LNCaP clone FGC (cell line): ENCODE measurements at regions not wholly inside any gene's neighbourhood (a gene's known extent, or its start where the extent isn't known, plus 50 kb on each side); places are given as distances from the start of the nearest gene placed in this dataset.

Source experiments
- DNase-seq: peaks from one replicate; pipeline ENCODE4 v3.0.0-alpha.2; 2011; ENCODE audit warnings: low read depth
- H3K4me3 ChIP-seq: 2 replicates; pipeline ENCODE4 v1.5.1; 2011; ENCODE audit warnings: mild to moderate bottlenecking, low read depth, low read length, control low read depth
- TF ChIP-seq, protein P1 (sequence below): IDR thresholded peaks from 2 replicates; pipeline ENCODE4 v1.5.1; 2012; ENCODE audit warnings: mild to moderate bottlenecking; ENCODE audit not compliant: control insufficient read depth, insufficient read depth; ENCODE audit errors: extremely low read depth

DNA sequence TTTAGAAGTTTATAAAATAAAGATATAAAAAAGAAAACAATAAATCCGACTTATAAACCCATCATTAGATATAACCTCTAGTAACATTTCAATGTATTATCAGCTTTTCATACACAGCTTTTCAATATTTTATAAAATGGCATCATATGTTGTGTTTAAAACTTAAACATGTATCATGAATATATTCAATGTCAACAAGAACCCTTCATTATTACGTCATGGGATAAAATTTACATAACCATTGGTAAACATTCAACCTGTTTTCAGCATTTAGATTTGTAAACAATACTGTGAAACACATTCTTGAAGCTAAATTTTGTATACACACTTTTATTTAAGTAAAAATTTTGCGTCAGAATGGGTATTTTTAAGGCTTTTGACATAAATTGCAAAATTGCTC lies 153.4 kb upstream of the SOX14 start:
- TF ChIP-seq, protein P1, sequence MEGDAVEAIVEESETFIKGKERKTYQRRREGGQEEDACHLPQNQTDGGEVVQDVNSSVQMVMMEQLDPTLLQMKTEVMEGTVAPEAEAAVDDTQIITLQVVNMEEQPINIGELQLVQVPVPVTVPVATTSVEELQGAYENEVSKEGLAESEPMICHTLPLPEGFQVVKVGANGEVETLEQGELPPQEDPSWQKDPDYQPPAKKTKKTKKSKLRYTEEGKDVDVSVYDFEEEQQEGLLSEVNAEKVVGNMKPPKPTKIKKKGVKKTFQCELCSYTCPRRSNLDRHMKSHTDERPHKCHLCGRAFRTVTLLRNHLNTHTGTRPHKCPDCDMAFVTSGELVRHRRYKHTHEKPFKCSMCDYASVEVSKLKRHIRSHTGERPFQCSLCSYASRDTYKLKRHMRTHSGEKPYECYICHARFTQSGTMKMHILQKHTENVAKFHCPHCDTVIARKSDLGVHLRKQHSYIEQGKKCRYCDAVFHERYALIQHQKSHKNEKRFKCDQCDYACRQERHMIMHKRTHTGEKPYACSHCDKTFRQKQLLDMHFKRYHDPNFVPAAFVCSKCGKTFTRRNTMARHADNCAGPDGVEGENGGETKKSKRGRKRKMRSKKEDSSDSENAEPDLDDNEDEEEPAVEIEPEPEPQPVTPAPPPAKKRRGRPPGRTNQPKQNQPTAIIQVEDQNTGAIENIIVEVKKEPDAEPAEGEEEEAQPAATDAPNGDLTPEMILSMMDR, result no peak
- H3K4me3 ChIP-seq, result no peak overlapping the region
- no peak for DNase-seq

DNA sequence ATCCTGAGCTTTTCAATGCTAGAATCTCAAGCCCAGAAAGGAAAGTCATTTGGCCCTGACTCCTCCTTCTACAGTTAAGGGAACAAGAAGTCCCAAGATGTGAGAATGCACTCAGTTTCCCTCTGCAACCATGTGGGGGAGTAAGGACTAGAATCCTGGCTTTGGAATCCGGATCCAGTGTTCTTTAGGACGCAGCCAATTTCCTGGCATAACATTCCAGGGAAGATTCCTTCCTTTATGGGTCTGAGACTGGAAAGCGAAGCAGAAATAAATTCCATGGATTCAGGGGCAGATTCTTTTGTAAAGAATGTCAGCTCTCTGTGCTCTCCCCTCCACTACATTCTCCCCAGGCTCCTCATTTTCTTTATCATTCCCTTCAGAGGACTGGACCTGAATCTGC lies 151.8 kb upstream of the SOX14 start:
- no peak overlapping the region for H3K4me3 ChIP-seq
- TF ChIP-seq, protein P1, result no peak
- no peak for DNase-seq

DNA sequence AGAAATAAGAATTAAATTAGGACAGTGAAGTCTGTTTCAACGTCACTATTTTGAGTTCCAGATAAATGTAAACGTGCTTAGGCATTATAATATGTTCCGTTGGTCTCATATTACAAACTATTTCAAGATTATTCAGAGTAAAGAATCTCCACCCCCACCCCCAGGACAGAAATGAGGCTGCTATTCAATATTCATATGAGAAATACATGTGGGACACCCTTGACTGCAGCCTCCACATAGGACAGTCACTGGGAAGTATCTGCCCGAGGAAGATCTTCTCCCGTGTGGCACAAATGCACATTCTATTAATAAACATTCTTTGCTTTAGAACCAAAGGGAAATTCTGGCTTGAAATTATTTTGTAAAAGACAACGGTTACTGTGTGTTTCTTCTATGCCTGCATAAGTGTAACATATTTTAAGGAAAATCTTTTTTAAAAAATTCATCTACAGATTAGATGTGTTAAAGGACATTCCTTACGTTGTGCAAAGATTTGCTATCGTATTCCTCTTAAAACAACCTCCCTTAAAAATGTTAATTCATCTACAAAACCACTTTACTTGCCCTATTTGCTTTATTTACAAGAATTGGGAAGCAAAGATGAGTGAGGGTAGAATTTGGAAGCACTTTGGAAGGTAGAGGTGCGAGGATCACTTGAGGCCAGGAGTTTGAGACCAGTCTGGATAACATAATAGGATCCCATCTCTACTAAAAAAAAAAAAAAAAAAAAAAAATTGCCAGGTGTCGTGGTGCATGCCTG lies 148.3 kb upstream of the SOX14 start:
- TF ChIP-seq, protein P1, result no peak
- no peak for DNase-seq
- H3K4me3 ChIP-seq, result no peak overlapping the region

DNA sequence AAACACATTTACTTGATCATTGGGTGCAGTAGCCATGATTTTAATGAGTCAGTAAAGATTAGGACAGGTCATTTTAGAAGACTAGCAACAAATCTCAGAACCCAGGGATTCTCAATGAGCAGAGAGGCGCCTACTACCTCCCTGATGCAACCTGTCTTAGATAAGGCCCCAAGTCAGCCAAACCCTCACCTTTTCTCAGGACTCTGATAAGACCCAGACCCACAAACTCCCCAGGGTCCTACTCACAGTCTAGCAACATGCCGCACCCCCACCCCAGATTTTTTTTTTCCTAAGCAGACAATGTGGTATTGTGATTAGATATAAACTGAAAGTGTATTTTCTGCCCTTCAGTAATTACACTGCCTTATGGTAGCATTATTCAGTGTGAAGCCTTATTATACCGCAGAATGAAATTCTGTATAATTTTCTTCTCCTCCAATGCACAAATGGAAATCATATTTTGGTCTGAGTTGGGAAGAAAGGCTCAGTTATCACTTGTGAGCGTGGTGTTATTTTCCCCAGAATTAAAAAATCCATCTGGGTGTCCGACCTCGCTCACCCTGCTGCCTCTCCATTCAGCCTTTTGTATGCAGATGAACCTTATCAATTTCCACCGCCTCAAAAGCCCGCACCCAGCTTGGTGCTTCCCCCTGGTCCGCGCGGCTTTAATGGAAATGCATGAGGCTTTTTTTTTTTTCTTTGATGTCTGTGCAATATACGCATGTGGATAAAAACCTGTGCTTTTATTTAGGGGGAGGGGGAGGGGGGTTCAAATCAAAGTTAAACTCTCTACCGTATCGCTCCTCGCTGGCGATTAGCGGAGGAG lies 122.0 kb upstream of the SOX14 start:
- TF ChIP-seq, protein P1, result no peak
- no peak overlapping the region for H3K4me3 ChIP-seq
- no peak for DNase-seq

DNA sequence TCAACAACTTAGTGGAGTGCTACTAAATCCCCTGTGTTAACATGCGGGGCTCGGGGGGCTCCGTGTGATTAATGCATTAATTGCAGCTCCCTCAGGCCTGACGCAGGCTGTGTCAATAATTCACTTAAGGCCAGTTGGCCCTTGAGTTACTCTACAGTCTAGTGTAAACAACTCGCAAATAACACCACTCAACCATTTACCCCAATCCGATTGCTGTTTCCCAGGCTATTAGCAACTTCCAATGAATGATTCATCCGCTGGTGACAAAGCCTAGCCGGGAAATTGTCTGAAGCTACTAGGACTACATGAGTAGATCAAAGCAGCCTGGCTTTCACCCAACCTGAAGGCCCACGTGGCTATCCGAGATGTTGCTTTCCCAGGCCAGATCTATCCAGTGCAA lies 121.3 kb upstream of the SOX14 start:
- DNase-seq, result no peak
- no peak overlapping the region for H3K4me3 ChIP-seq
- TF ChIP-seq, protein P1, result no peak

DNA sequence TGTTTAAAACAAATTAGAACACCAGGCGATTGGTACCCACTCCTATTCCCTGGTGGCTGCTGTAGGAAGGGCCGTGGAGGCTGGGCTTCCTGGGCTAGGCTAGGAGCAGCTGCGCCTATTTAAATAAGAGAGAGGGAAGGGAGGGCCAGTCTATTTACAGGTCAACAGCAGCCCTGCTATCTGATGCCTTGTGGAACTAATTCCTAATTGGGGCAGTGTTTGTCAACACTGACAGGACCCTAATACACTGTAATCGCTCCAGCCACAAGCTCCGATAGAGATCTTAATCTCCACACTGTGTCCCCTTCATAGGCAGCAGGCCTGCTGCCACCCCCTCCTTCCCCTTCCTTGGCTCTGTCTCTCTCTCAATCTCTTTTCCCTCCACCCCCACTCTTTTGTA lies 116.9 kb upstream of the SOX14 start:
- no peak for DNase-seq
- TF ChIP-seq, protein P1, result no peak
- H3K4me3 ChIP-seq, result no peak overlapping the region
